ENCODE measurements at regions not wholly inside any gene's neighbourhood (a gene's known extent, or its start where the extent isn't known, plus 50 kb on each side); places are given as distances from the start of the nearest gene placed in this dataset.

DNA sequence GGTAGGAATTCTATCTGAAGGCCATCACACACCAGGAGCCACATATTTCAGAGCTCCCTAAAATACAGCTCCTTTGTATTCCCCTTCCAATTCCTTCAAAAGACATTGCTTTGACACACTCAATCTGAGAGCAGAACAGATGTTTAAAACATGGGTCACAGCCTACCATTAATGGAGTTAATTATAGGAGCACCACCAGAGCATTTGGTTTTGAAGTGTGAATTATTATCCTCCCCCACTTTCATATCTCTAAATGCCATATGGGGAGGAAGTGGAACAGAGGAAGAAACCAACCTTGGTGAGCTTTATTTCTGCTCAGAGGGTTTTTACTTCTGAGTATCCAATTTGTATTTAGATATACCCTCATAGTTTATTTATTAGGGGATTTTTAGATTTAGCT, 50.7 kb upstream of the TNFRSF21 start:
- DNase-seq = no peak

DNA sequence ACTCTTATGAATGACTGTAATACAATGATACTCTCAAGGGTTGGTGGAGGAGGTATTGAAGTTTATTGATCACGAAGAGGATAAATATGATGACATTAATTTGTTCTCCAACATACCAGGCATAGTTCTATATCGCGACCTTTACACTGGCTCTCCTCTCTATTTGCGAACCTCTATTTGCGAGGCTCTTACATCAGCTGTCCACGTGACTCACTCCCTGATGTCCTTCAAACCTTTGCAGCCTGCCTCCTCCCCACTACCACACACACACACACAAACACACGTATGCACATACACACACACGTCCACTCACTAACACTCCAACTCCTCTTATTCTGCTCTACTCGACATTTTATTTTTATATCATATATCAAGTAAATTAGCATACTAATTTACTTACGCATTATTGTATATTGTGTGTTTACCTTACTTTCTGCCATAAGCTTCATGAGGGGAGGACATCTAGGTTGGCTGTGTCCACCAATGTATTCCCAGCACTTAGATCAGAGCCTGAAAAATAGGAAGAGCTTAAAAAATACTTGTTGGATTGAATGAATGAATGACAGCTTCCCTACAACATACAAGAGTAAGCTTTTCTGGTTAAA, 53.3 kb upstream of the TNFRSF21 start:
- DNase-seq = no peak

- DNase-seq = no peak
Measured at GRCh38 chr6:47363736-47364135, 54.0 kb upstream of the TNFRSF21 start.

DNA sequence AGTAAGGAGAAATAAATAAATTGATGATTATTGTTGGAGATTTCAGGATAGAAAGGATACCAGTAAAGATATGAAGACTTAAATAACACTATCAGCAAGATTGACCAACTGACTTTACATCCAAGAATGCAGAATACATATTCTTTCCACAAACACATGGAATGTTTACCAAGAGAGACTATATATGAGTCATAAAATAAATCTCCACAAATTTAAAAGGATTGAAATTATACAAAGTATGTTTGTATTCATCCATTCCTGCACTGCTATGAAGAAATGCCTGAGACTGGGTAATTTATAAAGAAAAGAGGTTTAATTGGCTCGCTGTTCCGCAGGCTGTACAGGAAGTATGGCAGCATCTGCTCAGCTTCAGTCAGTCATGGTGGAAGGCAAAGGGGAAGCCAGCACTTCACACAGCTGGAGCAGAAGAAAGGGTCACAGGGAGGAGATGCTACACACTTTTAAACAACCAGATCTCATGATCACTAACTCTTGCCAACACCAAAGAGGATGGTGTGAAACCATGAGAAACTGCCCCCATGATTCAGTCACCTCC, 56.7 kb upstream of the TNFRSF21 start:
- no peak for DNase-seq

DNA sequence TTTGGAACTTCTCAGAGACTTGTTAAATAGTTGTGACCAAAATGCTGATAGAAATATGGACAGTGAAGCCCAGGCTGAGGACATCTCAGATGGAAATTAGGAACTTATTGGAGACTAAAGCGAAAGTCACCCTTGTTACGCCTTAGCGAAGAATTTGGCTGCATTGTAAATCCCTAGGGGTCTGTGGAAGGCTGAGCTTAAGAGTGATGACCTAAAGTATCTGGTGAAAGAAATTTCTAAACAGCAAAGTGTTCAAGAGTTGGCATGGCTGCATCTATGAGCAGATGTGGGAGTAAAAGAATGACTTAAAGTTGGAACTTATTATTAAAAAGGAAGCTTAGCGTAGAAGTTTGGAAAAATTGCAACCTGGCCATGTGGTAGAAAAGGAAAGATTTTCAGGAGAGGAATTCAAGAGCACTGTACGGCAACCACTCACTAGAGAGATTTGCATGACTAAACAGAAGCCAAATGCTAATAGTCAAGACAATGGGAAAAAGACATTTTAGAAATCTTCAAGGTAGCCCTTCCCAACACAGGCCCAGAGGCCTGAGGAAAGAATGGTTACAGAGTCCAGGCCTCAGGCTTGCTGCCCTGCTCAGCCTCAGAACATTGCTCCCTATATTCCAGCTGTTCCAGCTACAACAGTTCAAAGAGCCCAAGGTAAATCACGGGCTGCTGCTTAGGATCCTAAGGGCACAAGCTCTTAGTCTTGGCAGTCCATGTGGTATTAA, 61.6 kb upstream of the TNFRSF21 start:
- no peak for DNase-seq

GRCh38 chr6:47371870-47372255, 62.2 kb upstream of the TNFRSF21 start:
- no peak for DNase-seq

GRCh38 chr6:47372318-47372717, 62.6 kb upstream of the TNFRSF21 start:
- no peak for DNase-seq

DNA sequence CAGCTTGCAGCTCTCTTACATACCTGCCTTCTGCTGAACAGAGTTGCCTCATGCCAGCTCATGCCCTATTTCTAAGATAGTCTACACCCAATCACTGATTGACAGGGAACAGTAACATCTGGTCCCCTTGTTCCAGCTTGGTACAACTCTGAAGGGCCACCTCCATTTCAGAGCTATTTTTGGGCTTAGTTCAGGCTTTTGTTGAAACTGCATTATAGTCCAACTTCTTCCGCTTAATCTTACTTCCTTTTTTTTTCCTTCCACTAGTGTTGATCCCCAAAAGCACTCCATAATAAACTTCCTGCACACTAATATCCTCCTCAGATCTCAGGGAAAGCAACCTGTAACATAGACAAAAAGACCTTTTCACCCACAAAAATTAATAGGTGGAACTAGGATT, 65.7 kb upstream of the TNFRSF21 start:
- no peak for DNase-seq

DNA sequence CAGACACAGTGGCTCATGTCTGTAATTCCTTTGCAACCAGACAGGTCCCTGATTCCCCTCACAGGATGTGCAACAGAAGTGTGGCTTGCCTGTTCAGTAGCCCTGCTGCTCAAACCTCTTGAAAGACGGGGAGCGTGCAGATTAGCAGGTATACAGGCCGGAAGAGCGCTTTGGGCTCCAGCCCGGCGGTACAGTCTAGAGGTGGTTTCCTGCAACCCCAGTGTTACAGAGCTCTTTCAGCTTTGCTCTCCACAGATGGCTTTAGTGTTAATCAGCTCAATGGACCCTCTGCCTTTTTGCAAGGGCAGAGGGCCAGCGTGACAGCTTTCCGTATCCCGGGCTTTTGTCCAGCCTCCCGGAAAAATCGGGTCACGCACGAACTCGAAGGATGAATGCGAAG, 67.2 kb upstream of the TNFRSF21 start:
- no peak for DNase-seq

- no peak for DNase-seq
Measured at GRCh38 chr6:47377971-47378370, 68.3 kb upstream of the TNFRSF21 start.

GRCh38 chr6:47379328-47379727, 69.6 kb upstream of the TNFRSF21 start:
- no peak for DNase-seq

DNA sequence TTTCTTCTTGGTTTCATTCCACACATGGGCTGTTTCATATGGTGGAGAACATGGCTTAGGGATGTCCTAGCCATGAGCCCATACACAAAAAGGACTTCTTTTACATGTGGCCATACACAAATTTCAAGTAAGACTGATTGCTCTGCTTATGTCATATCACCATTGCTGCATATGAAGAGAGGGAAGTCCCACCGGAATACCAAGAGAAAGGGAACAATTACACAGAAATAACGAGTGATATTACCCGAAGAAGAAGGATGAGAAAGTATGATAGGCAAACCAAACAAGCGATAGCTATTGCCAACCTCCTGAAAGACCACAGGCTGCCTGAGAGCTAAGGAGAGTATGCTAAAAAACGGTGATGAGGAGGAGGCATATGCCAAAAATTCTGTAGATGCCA, 70.5 kb upstream of the TNFRSF21 start:
- no peak for DNase-seq

DNA sequence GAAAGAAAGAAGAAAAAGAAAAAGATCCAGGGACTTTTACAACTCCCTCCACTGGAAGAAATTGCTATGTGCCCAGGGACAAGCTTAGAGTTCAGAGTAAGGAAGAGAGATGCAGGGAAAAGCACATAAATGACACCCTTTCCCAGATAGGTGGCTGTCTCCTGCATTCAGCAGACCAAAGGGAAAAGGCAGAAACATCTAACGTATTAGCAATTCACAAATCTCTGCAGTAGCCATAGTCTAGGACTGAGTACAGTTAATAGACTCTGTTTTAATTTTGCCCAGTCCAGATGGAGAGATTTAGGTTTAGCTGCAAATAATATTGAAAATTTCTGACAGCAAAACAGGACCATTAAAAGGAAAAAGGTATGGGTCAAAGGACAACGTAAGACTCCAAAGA, 71.3 kb upstream of the TNFRSF21 start:
- DNase-seq = no peak

- no peak for DNase-seq
Measured at GRCh38 chr6:47383360-47383759, 73.7 kb upstream of the TNFRSF21 start.

GRCh38 chr6:47391675-47392074, 82.0 kb upstream of the TNFRSF21 start:
- DNase-seq = no peak

DNA sequence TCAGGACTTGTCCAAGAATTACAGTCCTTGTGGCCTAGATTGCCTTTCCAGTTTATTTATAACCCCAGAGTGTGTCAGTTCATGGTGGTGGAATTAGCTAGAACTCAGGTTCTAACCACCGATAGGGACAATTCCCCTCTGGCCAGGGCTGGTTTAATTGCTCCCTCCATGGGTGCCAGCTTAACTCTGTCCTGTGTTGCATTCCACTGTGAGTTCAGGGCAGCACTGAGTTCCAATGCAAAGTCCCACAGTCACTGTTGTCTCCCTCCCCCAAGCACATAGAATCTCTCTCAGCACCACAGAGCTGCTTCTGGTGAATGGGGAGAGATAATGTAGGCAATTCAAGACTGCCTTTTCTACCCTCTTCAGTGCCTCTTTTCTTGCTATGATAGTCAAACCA, 82.5 kb upstream of the TNFRSF21 start:
- DNase-seq = no peak

- no peak for DNase-seq
Measured at GRCh38 chr6:47396401-47397069, 81.1 kb upstream of the CD2AP start.

DNA sequence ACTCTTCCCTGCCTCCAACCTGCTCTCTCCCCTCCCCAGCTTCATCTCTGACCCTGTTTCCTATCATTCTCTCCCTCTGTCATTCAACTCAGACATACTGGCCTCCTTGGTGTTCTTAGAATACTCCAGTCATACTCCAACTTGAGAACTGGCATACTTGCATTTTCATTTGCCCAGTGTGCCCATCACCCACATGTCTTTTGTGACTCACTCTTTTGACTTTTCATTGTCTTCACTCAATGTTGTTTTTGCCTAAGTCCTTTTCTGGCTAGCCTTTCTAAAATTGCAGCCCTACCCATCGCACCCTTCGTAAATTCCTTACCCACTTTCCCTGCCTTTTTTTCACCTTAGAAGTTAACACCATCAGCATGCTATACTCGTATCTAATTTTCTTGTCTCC, 77.0 kb upstream of the CD2AP start:
- DNase-seq = no peak

DNA sequence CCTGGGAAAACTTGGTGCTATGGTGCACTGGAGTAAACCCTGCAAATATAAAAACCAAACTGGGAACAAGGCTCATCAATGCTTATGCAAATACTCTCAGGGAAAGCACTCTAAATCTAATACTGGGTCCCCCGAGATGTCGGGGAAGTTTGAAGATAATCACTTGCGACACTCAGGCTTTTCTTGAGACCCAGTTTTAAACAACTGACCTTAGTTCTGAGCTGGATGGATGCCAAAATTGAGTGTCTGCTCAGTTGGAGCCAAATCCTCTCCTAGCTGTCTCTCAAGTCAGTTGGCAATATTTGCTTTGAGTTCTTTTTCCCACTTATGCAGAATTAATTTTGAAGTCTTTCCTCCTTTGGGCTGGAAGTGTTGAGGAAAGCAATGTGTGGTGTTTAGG, 75.5 kb upstream of the CD2AP start:
- DNase-seq = no peak

DNA sequence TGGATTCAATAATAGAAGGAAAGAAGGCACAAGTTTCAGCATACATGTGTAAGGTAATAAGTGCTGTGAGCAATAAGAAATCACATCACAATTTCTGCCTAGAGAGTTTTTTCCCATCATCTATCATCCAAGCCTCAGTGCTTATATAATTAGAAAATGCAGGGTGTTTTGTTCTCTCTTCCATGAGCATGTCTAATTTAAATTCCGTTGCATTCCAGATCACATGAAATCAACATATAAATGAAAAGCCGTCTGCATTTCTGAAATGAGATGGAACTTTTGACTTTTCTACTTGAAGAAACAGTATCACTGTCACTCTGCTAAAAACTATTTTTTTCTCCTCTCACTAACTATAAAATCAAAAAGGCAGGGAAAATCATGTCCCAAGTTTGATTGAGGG, 74.5 kb upstream of the CD2AP start:
- DNase-seq = no peak

- DNase-seq = no peak
Measured at GRCh38 chr6:47403801-47404200, 73.8 kb upstream of the CD2AP start.

GRCh38 chr6:47404435-47404834, 73.2 kb upstream of the CD2AP start:
- no peak for DNase-seq

DNA sequence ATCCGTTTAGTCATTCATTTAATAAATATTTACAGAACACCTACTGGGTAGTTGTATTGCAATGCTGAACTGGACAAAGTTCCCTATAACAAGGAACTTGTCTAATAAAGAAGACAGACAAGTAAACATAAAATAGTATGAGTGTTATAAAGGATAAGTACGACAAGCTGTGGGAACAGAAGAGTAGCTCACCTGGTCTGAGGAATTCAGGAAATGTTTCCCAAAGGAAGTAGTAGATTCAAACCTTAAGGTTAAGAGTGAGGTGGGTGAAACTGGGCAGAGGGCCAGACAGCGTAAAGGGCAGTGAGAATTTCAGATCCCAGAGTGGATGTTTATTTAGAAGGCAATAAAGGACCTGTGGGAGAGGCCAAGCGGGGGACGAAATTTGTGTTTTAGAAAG, 72.3 kb upstream of the CD2AP start:
- DNase-seq = no peak
